NCI-H345 (cell line): ENCODE measurements at regions not wholly inside any gene's neighbourhood (a gene's known extent, or its start where the extent isn't known, plus 50 kb on each side); places are given as distances from the start of the nearest gene placed in this dataset.
"Not testable (repeated sequence)": the region's sequence is repeated elsewhere in the genome, so short reads cannot be mapped to it uniquely, and the experiment has no call there.

Source experiments
- DNase-seq: peaks from one replicate; lab custom pipeline; 2025; lab: John Stamatoyannopoulos, UW

GRCh38 chr6:135655055-135655454 lies 157.5 kb upstream of the AHI1 start:
- DNase-seq, result no peak

- DNase-seq, result peak; percentile 91
Measured at GRCh38 chr6:135657207-135657606, 159.7 kb upstream of the AHI1 start.

GRCh38 chr6:135658481-135658880 lies 160.9 kb upstream of the AHI1 start:
- no peak for DNase-seq

- no peak for DNase-seq
Measured at GRCh38 chr6:135658916-135659315, 161.4 kb upstream of the AHI1 start.

GRCh38 chr6:135664527-135664926 lies 167.0 kb upstream of the AHI1 start:
- no peak for DNase-seq

GRCh38 chr6:135665935-135666334 lies 168.4 kb upstream of the AHI1 start:
- no peak for DNase-seq

- peak; percentile 80 for DNase-seq
Measured at GRCh38 chr6:135667691-135668455, 170.3 kb upstream of the AHI1 start.

GRCh38 chr6:135672256-135672655 lies 174.7 kb upstream of the AHI1 start:
- DNase-seq, result no peak

GRCh38 chr6:135673501-135674309 lies 176.2 kb upstream of the AHI1 start:
- DNase-seq, result no peak

- DNase-seq, result no peak
Measured at GRCh38 chr6:135675026-135675425, 176.5 kb upstream of the PDE7B start.

- DNase-seq, result peak; percentile 69
Measured at GRCh38 chr6:135675862-135676261, 175.6 kb upstream of the PDE7B start.

GRCh38 chr6:135680964-135681913 lies 170.3 kb upstream of the PDE7B start:
- peak; percentile 62 for DNase-seq

- DNase-seq, result no peak
Measured at GRCh38 chr6:135686784-135687301, 164.7 kb upstream of the PDE7B start.

GRCh38 chr6:135688476-135688875 lies 163.0 kb upstream of the PDE7B start:
- not testable (repeated sequence) for DNase-seq

GRCh38 chr6:135692426-135692825 lies 159.1 kb upstream of the PDE7B start:
- no peak for DNase-seq

GRCh38 chr6:135693811-135694370 lies 157.6 kb upstream of the PDE7B start:
- no peak for DNase-seq

- no peak for DNase-seq
Measured at GRCh38 chr6:135699705-135700104, 151.8 kb upstream of the PDE7B start.

- no peak for DNase-seq
Measured at GRCh38 chr6:135701426-135701825, 150.1 kb upstream of the PDE7B start.

- no peak for DNase-seq
Measured at GRCh38 chr6:135703007-135703406, 148.5 kb upstream of the PDE7B start.

GRCh38 chr6:135703621-135704020 lies 147.9 kb upstream of the PDE7B start:
- DNase-seq, result no peak

GRCh38 chr6:135707426-135707825 lies 144.1 kb upstream of the PDE7B start:
- DNase-seq, result no peak

- peak; percentile 2 for DNase-seq
Measured at GRCh38 chr6:135710042-135710441, 141.5 kb upstream of the PDE7B start.
